ENCODE measurements at regions not wholly inside any gene's neighbourhood (a gene's known extent, or its start where the extent isn't known, plus 50 kb on each side); places are given as distances from the start of the nearest gene placed in this dataset.

DNA sequence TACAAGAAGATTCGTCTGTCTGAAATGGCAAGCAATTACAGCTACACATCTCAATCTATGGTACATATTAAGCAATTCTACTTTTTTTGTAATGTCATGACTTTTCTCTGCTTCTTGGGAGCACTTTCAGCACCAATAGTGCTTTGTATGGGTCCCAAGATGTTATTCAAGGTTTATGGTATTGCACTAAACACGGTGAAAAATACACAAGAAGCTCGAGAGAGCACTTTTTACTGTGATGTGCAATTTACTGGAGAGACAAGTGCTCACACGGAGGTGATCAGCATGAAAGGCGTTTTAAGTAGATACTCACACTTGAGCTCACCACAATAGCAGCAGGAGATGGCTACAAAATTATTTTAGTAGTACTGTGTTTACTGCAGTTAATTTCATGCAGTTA lies 783.6 kb downstream of the CBLN2 start:
- no peak for DNase-seq
- Histone ChIP-seq H3K4me3 (ENCODE audit: control insufficient read depth in 1 of 7, extremely low read depth in 1 of 7, insufficient read depth in 4 of 7, low read depth in 2 of 7, low read length in 6 of 7) (no peak overlapping the region), H3K4me1 (ENCODE audit: control extremely low read depth in 1 of 4, control insufficient read depth in 4 of 4, insufficient read depth in 4 of 4, low read length in 3 of 4) (no peaks in the 10 kb centered on the region), H3K27me3 (replicated peaks in 2 of 5; ENCODE audit: control insufficient read depth in 4 of 5, insufficient read depth in 5 of 5, low read length in 4 of 5) (no peaks in the 10 kb centered on the region), H3K27ac (ENCODE audit: insufficient read depth in 1 of 2, low read depth in 1 of 2, low read length in 2 of 2, poor library complexity in 1 of 2, severe bottlenecking in 2 of 2) (no peak overlapping the region), H3K36me3 (ENCODE audit: control insufficient read depth in 4 of 4, insufficient read depth in 4 of 4, low read length in 3 of 4) (no peaks in the 10 kb centered on the region), H3K9me3 (ENCODE audit: control extremely low read depth in 1 of 5, control insufficient read depth in 4 of 5, insufficient read depth in 2 of 5, low read depth in 1 of 5, low read length in 4 of 5) (peaks cover 0 to 2% (median 0%) of the 10 kb centered on the region in 5 experiments)
- CTCF ChIA-PET, result no interaction called here
- POLR2A ChIA-PET, result no interaction called here
- 83% methylated on average over 3 of the region's 5 CpGs for WGBS (ENCODE audit: insufficient coverage)

DNA sequence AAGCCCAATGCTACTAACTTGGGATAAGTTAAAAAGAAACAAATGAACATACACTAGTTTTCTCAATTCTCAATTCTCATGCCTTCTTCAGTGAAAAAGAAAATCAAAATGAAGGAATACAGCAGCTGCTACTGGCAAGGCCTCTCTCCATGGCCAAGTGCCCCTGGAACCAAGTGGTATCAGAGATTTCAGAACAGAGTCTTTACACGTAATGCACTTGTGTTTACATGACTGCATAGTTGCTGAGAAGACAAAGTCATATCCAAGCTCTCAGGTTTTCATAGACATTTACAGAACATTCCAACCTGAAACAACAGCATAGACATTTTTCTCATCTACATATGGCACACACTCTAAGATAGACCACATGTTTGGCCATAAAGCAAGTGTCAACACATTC lies 789.9 kb downstream of the CBLN2 start:
- H3K4me3 ChIP-seq (ENCODE audit: control insufficient read depth in 1 of 7, extremely low read depth in 1 of 7, insufficient read depth in 4 of 7, low read depth in 2 of 7, low read length in 6 of 7), result no peak overlapping the region
- ChIA-PET CTCF (no interaction called here), POLR2A (no interaction called here)
- no peaks in the 10 kb centered on the region for H3K4me1 ChIP-seq (ENCODE audit: control extremely low read depth in 1 of 4, control insufficient read depth in 4 of 4, insufficient read depth in 4 of 4, low read length in 3 of 4)
- no peak overlapping the region for H3K27ac ChIP-seq (ENCODE audit: insufficient read depth in 1 of 2, low read depth in 1 of 2, low read length in 2 of 2, poor library complexity in 1 of 2, severe bottlenecking in 2 of 2)
- 100% methylated on average over 1 of the region's 1 CpG for WGBS (ENCODE audit: insufficient coverage)
- no peaks in the 10 kb centered on the region for H3K36me3 ChIP-seq (ENCODE audit: control insufficient read depth in 4 of 4, insufficient read depth in 4 of 4, low read length in 3 of 4)
- H3K9me3 ChIP-seq (ENCODE audit: control extremely low read depth in 1 of 5, control insufficient read depth in 4 of 5, insufficient read depth in 2 of 5, low read depth in 1 of 5, low read length in 4 of 5), result no peaks in the 10 kb centered on the region
- no peak for DNase-seq
- H3K27me3 ChIP-seq (replicated peaks in 2 of 5; ENCODE audit: control insufficient read depth in 4 of 5, insufficient read depth in 5 of 5, low read length in 4 of 5), result no peaks in the 10 kb centered on the region

DNA sequence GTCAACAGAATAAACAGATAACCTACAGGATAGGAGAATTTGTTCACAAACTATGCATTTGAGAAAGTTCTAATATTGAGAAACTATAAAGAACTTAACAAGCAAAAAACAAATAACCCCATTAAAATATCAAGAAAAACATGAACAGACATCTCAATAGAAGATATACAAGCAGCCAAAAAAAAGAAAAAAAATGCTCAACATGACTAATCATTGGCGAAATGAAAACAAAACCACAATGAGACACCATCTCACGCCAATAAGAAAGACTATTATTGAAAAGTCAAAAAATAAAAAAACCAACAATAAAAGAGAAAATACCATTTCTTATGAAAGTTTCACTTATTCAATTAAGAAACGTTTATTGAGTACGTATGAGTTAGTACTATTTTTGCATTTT lies 800.5 kb downstream of the CBLN2 start:
- CTCF ChIA-PET, result no interaction called here
- H3K4me1 ChIP-seq (ENCODE audit: control extremely low read depth in 1 of 4, control insufficient read depth in 4 of 4, insufficient read depth in 4 of 4, low read length in 3 of 4), result no peaks in the 10 kb centered on the region
- peaks cover 0 to 3% (median 0%) of the 10 kb centered on the region in 5 experiments for H3K9me3 ChIP-seq (ENCODE audit: control extremely low read depth in 1 of 5, control insufficient read depth in 4 of 5, insufficient read depth in 2 of 5, low read depth in 1 of 5, low read length in 4 of 5)
- no CpG with 5 or more reads among the region's 4 CpGs for WGBS (ENCODE audit: insufficient coverage)
- H3K4me3 ChIP-seq (ENCODE audit: control insufficient read depth in 1 of 7, extremely low read depth in 1 of 7, insufficient read depth in 4 of 7, low read depth in 2 of 7, low read length in 6 of 7), result no peak overlapping the region
- POLR2A ChIA-PET, result no interaction called here
- no peaks in the 10 kb centered on the region for H3K36me3 ChIP-seq (ENCODE audit: control insufficient read depth in 4 of 4, insufficient read depth in 4 of 4, low read length in 3 of 4)
- H3K27me3 ChIP-seq (replicated peaks in 2 of 5; ENCODE audit: control insufficient read depth in 4 of 5, insufficient read depth in 5 of 5, low read length in 4 of 5), result no peaks in the 10 kb centered on the region
- DNase-seq, result no peak
- H3K27ac ChIP-seq (ENCODE audit: insufficient read depth in 1 of 2, low read depth in 1 of 2, low read length in 2 of 2, poor library complexity in 1 of 2, severe bottlenecking in 2 of 2), result no peak overlapping the region

GRCh38 chr18:71729611-71730010 lies 814.5 kb downstream of the CBLN2 start:
- no peak for DNase-seq
- CTCF ChIA-PET, result no interaction called here

GRCh38 chr18:71727909-71728308 lies 816.2 kb downstream of the CBLN2 start:
- Histone ChIP-seq H3K36me3 (ENCODE audit: control insufficient read depth in 4 of 4, insufficient read depth in 4 of 4, low read length in 3 of 4) (no peaks in the 10 kb centered on the region), H3K4me3 (ENCODE audit: control insufficient read depth in 1 of 7, extremely low read depth in 1 of 7, insufficient read depth in 4 of 7, low read depth in 2 of 7, low read length in 6 of 7) (no peak overlapping the region), H3K9me3 (ENCODE audit: control extremely low read depth in 1 of 5, control insufficient read depth in 4 of 5, insufficient read depth in 2 of 5, low read depth in 1 of 5, low read length in 4 of 5) (no peaks in the 10 kb centered on the region), H3K27ac (ENCODE audit: insufficient read depth in 1 of 2, low read depth in 1 of 2, low read length in 2 of 2, poor library complexity in 1 of 2, severe bottlenecking in 2 of 2) (no peak overlapping the region), H3K4me1 (ENCODE audit: control extremely low read depth in 1 of 4, control insufficient read depth in 4 of 4, insufficient read depth in 4 of 4, low read length in 3 of 4) (no peaks in the 10 kb centered on the region), H3K27me3 (replicated peaks in 2 of 5; ENCODE audit: control insufficient read depth in 4 of 5, insufficient read depth in 5 of 5, low read length in 4 of 5) (no peaks in the 10 kb centered on the region)
- WGBS (ENCODE audit: insufficient coverage), result 100% methylated on average over 1 of the region's 2 CpGs
- ChIA-PET POLR2A (no interaction called here), CTCF (no interaction called here)
- no peak for DNase-seq

More at GRCh38 chr18:71729611-71730010, 814.5 kb downstream of the CBLN2 start:
- 100% methylated on average over 2 of the region's 2 CpGs for WGBS (ENCODE audit: insufficient coverage)
- no peaks in the 10 kb centered on the region for H3K36me3 ChIP-seq (ENCODE audit: control insufficient read depth in 4 of 4, insufficient read depth in 4 of 4, low read length in 3 of 4)
- POLR2A ChIA-PET, result no interaction called here
- no peak overlapping the region for H3K4me3 ChIP-seq (ENCODE audit: control insufficient read depth in 1 of 7, extremely low read depth in 1 of 7, insufficient read depth in 4 of 7, low read depth in 2 of 7, low read length in 6 of 7)
- no peaks in the 10 kb centered on the region for H3K27me3 ChIP-seq (replicated peaks in 2 of 5; ENCODE audit: control insufficient read depth in 4 of 5, insufficient read depth in 5 of 5, low read length in 4 of 5)
- H3K4me1 ChIP-seq (ENCODE audit: control extremely low read depth in 1 of 4, control insufficient read depth in 4 of 4, insufficient read depth in 4 of 4, low read length in 3 of 4), result no peaks in the 10 kb centered on the region
- H3K9me3 ChIP-seq (ENCODE audit: control extremely low read depth in 1 of 5, control insufficient read depth in 4 of 5, insufficient read depth in 2 of 5, low read depth in 1 of 5, low read length in 4 of 5), result no peaks in the 10 kb centered on the region
- H3K27ac ChIP-seq (ENCODE audit: insufficient read depth in 1 of 2, low read depth in 1 of 2, low read length in 2 of 2, poor library complexity in 1 of 2, severe bottlenecking in 2 of 2), result no peak overlapping the region

GRCh38 chr18:71725256-71725655 lies 818.9 kb downstream of the CBLN2 start:
- POLR2A ChIA-PET, result no interaction called here
- WGBS (ENCODE audit: insufficient coverage), result 80% methylated on average over 1 of the region's 2 CpGs

GRCh38 chr18:71707985-71708500 lies 836.1 kb downstream of the CBLN2 start:
- H3K36me3 ChIP-seq (ENCODE audit: control insufficient read depth in 4 of 4, insufficient read depth in 4 of 4, low read length in 3 of 4), result no peaks in the 10 kb centered on the region
- ChIA-PET POLR2A (no interaction called here), CTCF (no interaction called here)
- H3K4me1 ChIP-seq (ENCODE audit: control extremely low read depth in 1 of 4, control insufficient read depth in 4 of 4, insufficient read depth in 4 of 4, low read length in 3 of 4), result no peaks in the 10 kb centered on the region
- H3K4me3 ChIP-seq (ENCODE audit: control insufficient read depth in 1 of 7, extremely low read depth in 1 of 7, insufficient read depth in 4 of 7, low read depth in 2 of 7, low read length in 6 of 7), result no peak overlapping the region
- no peak for DNase-seq
- no peaks in the 10 kb centered on the region for H3K27me3 ChIP-seq (replicated peaks in 2 of 5; ENCODE audit: control insufficient read depth in 4 of 5, insufficient read depth in 5 of 5, low read length in 4 of 5)
- WGBS (ENCODE audit: insufficient coverage), result no CpG with 5 or more reads among the region's 1 CpG
- H3K9me3 ChIP-seq (ENCODE audit: control extremely low read depth in 1 of 5, control insufficient read depth in 4 of 5, insufficient read depth in 2 of 5, low read depth in 1 of 5, low read length in 4 of 5), result no peaks in the 10 kb centered on the region
- no peak overlapping the region for H3K27ac ChIP-seq (ENCODE audit: insufficient read depth in 1 of 2, low read depth in 1 of 2, low read length in 2 of 2, poor library complexity in 1 of 2, severe bottlenecking in 2 of 2)

More at GRCh38 chr18:71725256-71725655, 818.9 kb downstream of the CBLN2 start:
- H3K4me1 ChIP-seq (ENCODE audit: control extremely low read depth in 1 of 4, control insufficient read depth in 4 of 4, insufficient read depth in 4 of 4, low read length in 3 of 4), result no peaks in the 10 kb centered on the region
- H3K4me3 ChIP-seq (ENCODE audit: control insufficient read depth in 1 of 7, extremely low read depth in 1 of 7, insufficient read depth in 4 of 7, low read depth in 2 of 7, low read length in 6 of 7), result no peak overlapping the region
- no peaks in the 10 kb centered on the region for H3K36me3 ChIP-seq (ENCODE audit: control insufficient read depth in 4 of 4, insufficient read depth in 4 of 4, low read length in 3 of 4)
- H3K27ac ChIP-seq (ENCODE audit: insufficient read depth in 1 of 2, low read depth in 1 of 2, low read length in 2 of 2, poor library complexity in 1 of 2, severe bottlenecking in 2 of 2), result no peak overlapping the region
- no peaks in the 10 kb centered on the region for H3K27me3 ChIP-seq (replicated peaks in 2 of 5; ENCODE audit: control insufficient read depth in 4 of 5, insufficient read depth in 5 of 5, low read length in 4 of 5)
- no peaks in the 10 kb centered on the region for H3K9me3 ChIP-seq (ENCODE audit: control extremely low read depth in 1 of 5, control insufficient read depth in 4 of 5, insufficient read depth in 2 of 5, low read depth in 1 of 5, low read length in 4 of 5)
- CTCF ChIA-PET, result no interaction called here
- DNase-seq, result no peak
